Prostate gland (tissue), 2 donors: ENCODE measurements at regions not wholly inside any gene's neighbourhood (a gene's known extent, or its start where the extent isn't known, plus 50 kb on each side); places are given as distances from the start of the nearest gene placed in this dataset.

Experiments
- DNase-seq: peaks from one replicate; pipeline ENCODE4 v3.0.0-alpha.2; 2019; ENCODE audit warnings: low spot score
- H3K27ac ChIP-seq, 2 donors: fragments of 200-600 bp; sonication (generic); 2 replicates each; pipeline ENCODE4 v1.5.1; 2017 to 2019
- H3K27me3 ChIP-seq: fragments of 200-600 bp; sonication (generic); replicated peaks from 2 replicates; pipeline ENCODE4 v1.5.1; 2019; ENCODE audit not compliant: insufficient read depth
- H3K36me3 ChIP-seq, 2 donors: fragments of 200-600 bp; sonication (generic); 1 replicate in 1 of 2; 2 replicates in 1 of 2; pipeline versions ENCODE4 v1.5.1 to v1.8.1; 2017 to 2019
- H3K4me1 ChIP-seq: fragments of 200-600 bp; sonication (generic); replicated peaks from 2 replicates; pipeline ENCODE4 v1.5.1; 2019
- H3K4me3 ChIP-seq, 2 donors: fragments of 200-600 bp; sonication (generic); 2 replicates each; pipeline ENCODE4 v1.5.1; 2017 to 2019
- H3K9me3 ChIP-seq: fragments of 200-600 bp; sonication (generic); 2 replicates; pipeline ENCODE4 v1.5.1; 2017
- POLR2A ChIP-seq: fragments of 450-650 bp; IDR thresholded peaks from one replicate; pipeline ENCODE4 v1.6.1; 2016; ENCODE audit warnings: antibody characterized with exemption, mild to moderate bottlenecking
- POLR2AphosphoS5 ChIP-seq: sonication (generic); formaldehyde crosslinking; IDR thresholded peaks from one replicate; pipeline ENCODE4 v1.6.1; 2017; ENCODE audit warnings: antibody characterized with exemption
- WGBS: methylation state at CpG from one replicate; pipeline ENCODE4 v1.1.5; 2018; 5-methylcytosine and 5-hydroxymethylcytosine counted together
- intact Hi-C: fragments of 100-400 bp; cut with DNase I; formaldehyde crosslinking; loops from one replicate; pipeline ENCODE4 v1.14.2; 2022
- TF ChIP-seq, protein P1 (sequence below), 4 experiments: fragments of 200-600 bp in 2 of 4; fragments of 450-650 bp in 2 of 4; sonication (generic) in 2 of 4; IDR thresholded peaks; 1 replicate in 3 of 4; 2 replicates in 1 of 4; pipeline ENCODE4 v1.5.1; 2016 to 2019; ENCODE audit warnings: antibody characterized with exemption in 4 of 4, mild to moderate bottlenecking in 2 of 4, moderate library complexity in 2 of 4

DNA sequence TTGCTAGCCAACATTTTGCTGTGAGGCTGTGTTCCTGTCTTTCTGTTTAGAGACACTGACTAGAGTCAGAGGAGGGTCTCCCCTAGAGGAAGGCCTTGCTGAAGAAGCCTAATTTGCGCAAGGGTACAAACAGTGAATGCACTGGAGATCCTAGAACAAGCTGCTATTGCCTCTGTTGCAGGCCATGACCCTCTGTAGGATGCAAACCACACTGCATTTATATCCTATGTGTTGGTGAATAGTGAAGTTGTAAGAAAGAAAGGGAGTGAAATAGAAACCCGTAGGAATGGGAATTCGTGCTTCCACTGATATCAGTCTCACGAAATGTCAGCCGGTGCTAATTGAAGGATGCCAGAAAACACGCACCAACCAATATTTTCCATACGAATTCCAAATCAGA is 88.2 kb downstream of the GJA1 start:
- Histone ChIP-seq H3K36me3 (no peaks in the 10 kb centered on the region), H3K4me3 (no peak overlapping the region), H3K27ac (peak overlapping the region in 1 of 2 donors; percentile 26), H3K9me3 (no peaks in the 10 kb centered on the region), H3K27me3 (no peaks in the 10 kb centered on the region), H3K4me1 (no peaks in the 10 kb centered on the region)
- 76% methylated on average over 7 of the region's 7 CpGs for WGBS
- TF ChIP-seq POLR2AphosphoS5 (no peak), POLR2A (no peak)
- TF ChIP-seq, protein P1, sequence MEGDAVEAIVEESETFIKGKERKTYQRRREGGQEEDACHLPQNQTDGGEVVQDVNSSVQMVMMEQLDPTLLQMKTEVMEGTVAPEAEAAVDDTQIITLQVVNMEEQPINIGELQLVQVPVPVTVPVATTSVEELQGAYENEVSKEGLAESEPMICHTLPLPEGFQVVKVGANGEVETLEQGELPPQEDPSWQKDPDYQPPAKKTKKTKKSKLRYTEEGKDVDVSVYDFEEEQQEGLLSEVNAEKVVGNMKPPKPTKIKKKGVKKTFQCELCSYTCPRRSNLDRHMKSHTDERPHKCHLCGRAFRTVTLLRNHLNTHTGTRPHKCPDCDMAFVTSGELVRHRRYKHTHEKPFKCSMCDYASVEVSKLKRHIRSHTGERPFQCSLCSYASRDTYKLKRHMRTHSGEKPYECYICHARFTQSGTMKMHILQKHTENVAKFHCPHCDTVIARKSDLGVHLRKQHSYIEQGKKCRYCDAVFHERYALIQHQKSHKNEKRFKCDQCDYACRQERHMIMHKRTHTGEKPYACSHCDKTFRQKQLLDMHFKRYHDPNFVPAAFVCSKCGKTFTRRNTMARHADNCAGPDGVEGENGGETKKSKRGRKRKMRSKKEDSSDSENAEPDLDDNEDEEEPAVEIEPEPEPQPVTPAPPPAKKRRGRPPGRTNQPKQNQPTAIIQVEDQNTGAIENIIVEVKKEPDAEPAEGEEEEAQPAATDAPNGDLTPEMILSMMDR (IDR thresholded peaks at IDR 0.05), result no peak
- intact Hi-C loops, result loop anchor here (2.0 to 10.0 kb wide), 3 partner anchors 25 to 261 kb away; partner anchors contain the start of gene GJA1
- DNase-seq, result no peak

DNA sequence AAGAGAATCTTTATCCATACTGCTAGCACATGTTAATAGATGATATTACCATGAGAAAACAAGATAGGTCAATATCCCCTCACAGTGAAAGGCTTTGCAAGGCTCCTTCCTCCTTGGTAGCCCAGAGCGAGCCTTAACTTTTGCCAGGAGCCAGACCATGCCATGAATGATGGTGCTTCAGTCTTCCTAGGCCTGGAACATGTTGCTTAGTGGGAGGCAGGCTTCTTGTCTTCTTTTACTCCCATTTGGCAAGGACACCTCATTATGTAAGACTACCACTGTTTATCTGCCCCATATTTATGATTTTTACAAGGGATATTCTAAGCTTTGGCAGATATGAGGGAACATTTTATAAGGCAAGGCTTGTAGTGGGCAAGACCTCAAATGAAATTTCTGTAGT is 90.8 kb downstream of the GJA1 start:
- Histone ChIP-seq H3K27me3 (no peaks in the 10 kb centered on the region), H3K36me3 (no peaks in the 10 kb centered on the region), H3K4me3 (no peak overlapping the region), H3K4me1 (no peaks in the 10 kb centered on the region), H3K9me3 (no peaks in the 10 kb centered on the region), H3K27ac (no peak overlapping the region)
- WGBS, result 78% methylated on average over 1 of the region's 1 CpG
- intact Hi-C loops, result loop anchor here (10.0 kb wide), 2 partner anchors 91 to 259 kb away; partner anchors contain the start of gene GJA1
- DNase-seq, result no peak
- TF ChIP-seq, protein P1 (IDR thresholded peaks at IDR 0.05), result no peak
- TF ChIP-seq POLR2AphosphoS5, result peak; percentile 66

DNA sequence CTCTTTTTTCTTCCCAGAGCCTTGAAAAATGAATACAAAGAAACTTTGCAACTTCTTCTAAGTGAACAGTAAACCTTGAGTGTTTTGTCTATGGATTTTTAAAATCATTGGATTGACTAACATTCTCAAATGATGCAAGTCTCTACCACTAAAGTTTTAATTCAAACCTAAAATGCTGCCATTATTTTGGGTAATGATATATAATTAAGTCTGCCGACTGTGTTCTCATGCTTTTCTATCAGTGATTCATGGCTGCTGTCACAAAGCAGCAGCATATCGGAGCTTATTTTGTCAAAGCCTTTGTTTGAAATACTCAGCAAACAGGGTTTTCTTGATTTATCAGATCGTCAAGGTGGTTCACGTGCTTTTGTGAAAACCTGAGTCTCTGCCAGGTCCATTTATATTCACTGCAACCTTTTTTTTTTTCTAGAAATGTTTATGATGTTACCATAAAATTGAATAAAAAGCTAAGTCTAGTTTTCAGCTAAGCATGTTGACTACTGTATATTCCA is 96.3 kb downstream of the GJA1 start:
- no peaks in the 10 kb centered on the region for H3K9me3 ChIP-seq
- H3K36me3 ChIP-seq, result no peaks in the 10 kb centered on the region
- H3K27ac ChIP-seq, result peak overlapping the region in 1 of 2 donors; percentile 28
- no peak overlapping the region for H3K4me3 ChIP-seq
- DNase-seq, result peak; percentile 24
- intact Hi-C loops, result no loop called here
- WGBS, result 12% methylated on average over 4 of the region's 4 CpGs
- TF ChIP-seq POLR2AphosphoS5 (no peak), POLR2A (no peak)
- TF ChIP-seq, protein P1 (IDR thresholded peaks at IDR 0.05), result no peak
- H3K4me1 ChIP-seq, result no peaks in the 10 kb centered on the region
- H3K27me3 ChIP-seq, result no peaks in the 10 kb centered on the region

DNA sequence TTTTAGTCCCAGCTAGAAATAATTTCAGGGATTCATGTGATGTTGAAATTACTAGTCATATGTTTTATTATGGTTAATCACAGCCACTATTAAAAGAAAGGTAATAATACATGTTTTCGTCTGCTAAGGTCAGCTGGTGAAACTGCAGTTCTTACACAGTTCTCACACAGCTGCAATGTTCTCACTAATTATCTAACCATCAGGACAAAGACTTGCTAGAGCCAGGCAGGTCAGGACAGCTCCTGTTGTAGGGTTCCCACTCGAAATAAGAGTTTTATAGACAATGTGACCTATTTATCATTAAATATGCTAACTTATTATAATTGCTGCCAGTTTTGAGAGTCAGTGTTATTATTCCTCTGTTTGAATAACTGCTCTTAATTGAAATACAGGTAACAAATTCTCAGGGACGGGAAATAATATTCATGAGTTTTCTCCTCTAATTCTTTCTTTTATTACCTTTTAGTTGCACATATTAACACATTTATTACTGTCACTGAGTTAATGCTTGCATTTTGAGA is 97.9 kb downstream of the GJA1 start:
- TF ChIP-seq POLR2AphosphoS5 (peak; percentile 75), POLR2A (no peak)
- H3K27ac ChIP-seq, result peak overlapping the region; percentile 28 to 45
- H3K9me3 ChIP-seq, result no peaks in the 10 kb centered on the region
- 22% methylated on average over 3 of the region's 3 CpGs for WGBS
- DNase-seq, result peak; percentile 75
- no peak overlapping the region for H3K4me3 ChIP-seq
- no peaks in the 10 kb centered on the region for H3K4me1 ChIP-seq
- H3K27me3 ChIP-seq, result no peaks in the 10 kb centered on the region
- intact Hi-C loops, result no loop called here
- no peaks in the 10 kb centered on the region for H3K36me3 ChIP-seq

DNA sequence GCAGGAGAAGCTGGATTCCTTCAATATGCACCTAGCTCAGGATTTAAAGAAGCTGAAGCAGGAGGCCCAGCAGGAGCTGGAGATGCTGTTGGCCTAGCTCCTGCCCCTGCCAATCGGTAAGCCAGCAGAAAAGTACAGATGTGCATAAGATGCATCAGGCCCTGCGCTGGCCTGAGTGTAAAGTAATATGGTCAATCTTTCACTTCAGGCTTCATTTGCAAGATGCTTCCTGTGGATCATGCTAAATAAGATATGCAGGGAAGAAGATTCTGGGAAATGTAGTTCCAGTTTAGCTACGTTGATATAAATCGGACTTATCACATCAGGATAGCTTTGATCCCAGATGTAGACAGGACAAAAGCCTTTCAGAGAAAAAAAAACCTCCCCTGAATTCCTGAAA is 100.3 kb downstream of the GJA1 start:
- intact Hi-C loops, result no loop called here
- H3K36me3 ChIP-seq, result no peaks in the 10 kb centered on the region
- no peaks in the 10 kb centered on the region for H3K27me3 ChIP-seq
- H3K27ac ChIP-seq, result no peak overlapping the region
- H3K4me3 ChIP-seq, result no peak overlapping the region
- H3K9me3 ChIP-seq, result no peaks in the 10 kb centered on the region
- WGBS, result 98% methylated on average over 4 of the region's 4 CpGs
- no peak for DNase-seq
- TF ChIP-seq POLR2AphosphoS5 (no peak), POLR2A (no peak)
- TF ChIP-seq, protein P1 (IDR thresholded peaks at IDR 0.05), result no peak
- H3K4me1 ChIP-seq, result no peaks in the 10 kb centered on the region
